Liver (tissue), 8 donors: ENCODE measurements at regions not wholly inside any gene's neighbourhood (a gene's known extent, or its start where the extent isn't known, plus 50 kb on each side); places are given as distances from the start of the nearest gene placed in this dataset.

ENCODE experiments used
- DNase-seq: peaks from one replicate; pipeline ENCODE4 v3.0.0-alpha.2; 2017; ENCODE audit warnings: low spot score
- H3K27ac ChIP-seq, 2 donors: one replicate each; pipeline ENCODE4 v1.7.0; 2013; ENCODE audit warnings: inconsistent platforms in 2 of 2, low read length in 2 of 2, control low read depth in 1 of 2, low read depth in 1 of 2, mild to moderate bottlenecking in 1 of 2
- H3K27me3 ChIP-seq, 4 donors: one replicate each; pipeline versions ENCODE4 v1.6.1 to v1.7.0; 2013; ENCODE audit warnings: low read length in 3 of 4, inconsistent platforms in 1 of 4, mild to moderate bottlenecking in 1 of 4, moderate library complexity in 1 of 4; ENCODE audit not compliant: control insufficient read depth in 4 of 4, insufficient read depth in 4 of 4
- H3K36me3 ChIP-seq, 4 donors: one replicate each; pipeline versions ENCODE4 v1.6.1 to v1.7.0; 2013; ENCODE audit warnings: low read length in 3 of 4, mild to moderate bottlenecking in 3 of 4, low read depth in 1 of 4, moderate library complexity in 1 of 4; ENCODE audit not compliant: control insufficient read depth in 4 of 4, insufficient read depth in 3 of 4
- H3K4me1 ChIP-seq, 4 donors: one replicate each; pipeline versions ENCODE4 v1.6.1 to v1.7.0; 2013; ENCODE audit warnings: low read length in 3 of 4, mild to moderate bottlenecking in 3 of 4, moderate library complexity in 1 of 4; ENCODE audit not compliant: control insufficient read depth in 4 of 4, insufficient read depth in 4 of 4
- H3K4me3 ChIP-seq, 3 donors: one replicate each; pipeline versions ENCODE4 v1.6.1 to v1.7.0; 2013; ENCODE audit warnings: low read length in 3 of 3, control low read depth in 1 of 3, low read depth in 1 of 3, mild to moderate bottlenecking in 1 of 3
- H3K9ac ChIP-seq, 2 donors: one replicate each; pipeline ENCODE4 v1.7.0; 2013; ENCODE audit warnings: low read length in 2 of 2, mild to moderate bottlenecking in 2 of 2, moderate library complexity in 2 of 2, control low read depth in 1 of 2, low read depth in 1 of 2
- H3K9me3 ChIP-seq, 4 donors: one replicate each; pipeline versions ENCODE4 v1.6.1 to v1.7.0; 2013; ENCODE audit warnings: low read length in 3 of 4; ENCODE audit not compliant: control insufficient read depth in 4 of 4
- ATF3 ChIP-seq: IDR thresholded peaks from 2 replicates; pipeline ENCODE4 v1.6.1; 2016; ENCODE audit warnings: antibody characterized with exemption
- CTCF ChIP-seq: fragments of 150-350 bp; IDR thresholded peaks from 2 replicates; pipeline ENCODE4 v1.5.1; 2017; ENCODE audit warnings: improper control_type of control experiment, low read depth, low read length; ENCODE audit not compliant: missing input control
- EGR1 ChIP-seq, 2 donors: IDR thresholded peaks; 2 replicates each; pipeline ENCODE4 v1.6.1; 2016 to 2018; ENCODE audit warnings: antibody characterized with exemption in 2 of 2, low read depth in 2 of 2
- FOXA1 ChIP-seq: IDR thresholded peaks from 2 replicates; pipeline ENCODE4 v1.6.1; 2016; ENCODE audit warnings: antibody characterized with exemption
- FOXA2 ChIP-seq: IDR thresholded peaks from 2 replicates; pipeline ENCODE4 v1.6.1; 2016; ENCODE audit warnings: antibody characterized with exemption
- GABPA ChIP-seq, 2 donors: IDR thresholded peaks in 1 of 2; conservative IDR thresholded peaks in 1 of 2; 2 replicates each; pipeline ENCODE4 v1.6.1; 2016; ENCODE audit warnings: antibody characterized with exemption in 2 of 2, mild to moderate bottlenecking in 1 of 2, moderate library complexity in 1 of 2
- HNF4A ChIP-seq, 2 donors: conservative IDR thresholded peaks; 2 replicates each; pipeline ENCODE4 v1.6.1; 2016; ENCODE audit warnings: antibody characterized with exemption in 2 of 2, mild to moderate bottlenecking in 2 of 2
- HNF4G ChIP-seq: IDR thresholded peaks from 2 replicates; pipeline ENCODE4 v1.6.1; 2016; ENCODE audit warnings: antibody characterized with exemption
- JUND ChIP-seq, 2 donors: IDR thresholded peaks; 2 replicates each; pipeline ENCODE4 v1.6.1; 2016; ENCODE audit warnings: antibody characterized with exemption in 2 of 2
- MAX ChIP-seq: IDR thresholded peaks from 2 replicates; pipeline ENCODE4 v1.6.1; 2016; ENCODE audit warnings: antibody characterized with exemption
- RAD21 ChIP-seq, 2 donors: IDR thresholded peaks; 2 replicates each; pipeline ENCODE4 v1.6.1; 2016; ENCODE audit warnings: antibody characterized with exemption in 2 of 2, mild to moderate bottlenecking in 2 of 2
- RXRA ChIP-seq, 2 donors: IDR thresholded peaks; 2 replicates each; pipeline ENCODE4 v1.6.1; 2017 to 2018; ENCODE audit warnings: antibody characterized with exemption in 2 of 2, mild to moderate bottlenecking in 1 of 2
- SP1 ChIP-seq: IDR thresholded peaks from 2 replicates; pipeline ENCODE4 v1.6.1; 2018; ENCODE audit warnings: antibody characterized with exemption, mild to moderate bottlenecking
- TAF1 ChIP-seq: conservative IDR thresholded peaks from 2 replicates; pipeline ENCODE4 v1.6.1; 2016; ENCODE audit warnings: antibody characterized with exemption, mild to moderate bottlenecking
- YY1 ChIP-seq: IDR thresholded peaks from 2 replicates; pipeline ENCODE4 v1.6.1; 2016; ENCODE audit warnings: antibody characterized with exemption, mild to moderate bottlenecking
- ZBTB33 ChIP-seq: IDR thresholded peaks from 2 replicates; pipeline ENCODE4 v1.6.1; 2016; ENCODE audit warnings: antibody characterized with exemption
- WGBS: extraction: QIAGEN DNeasy Blood & Tissue Kit; methylation state at CpG from one replicate; pipeline ENCODE4 v1.1.7; 2013; 5-methylcytosine and 5-hydroxymethylcytosine counted together
- TF ChIP-seq, protein P1 (sequence below): IDR thresholded peaks from 2 replicates; pipeline ENCODE4 v1.6.1; 2016; ENCODE audit warnings: antibody characterized with exemption, mild to moderate bottlenecking
- donor health status: healthy.
- donor health status: healthy.
- donor health status: healthy.
- donor health status: healthy.
- donor health status: healthy.

GRCh38 chr2:212908682-212909435 is 242.6 kb downstream of the IKZF2 start:
- TF ChIP-seq MAX (no peak), SP1 (no peak), RAD21 (IDR thresholded peaks at IDR 0.05) (no peak), ATF3 (no peak), HNF4A (conservative IDR thresholded peaks at IDR 0.05) (no peak), ZBTB33 (no peak), GABPA (IDR thresholded peaks at IDR 0.05 in 1 of 2, conservative IDR thresholded peaks at IDR 0.05 in 1 of 2) (no peak), YY1 (no peak), EGR1 (IDR thresholded peaks at IDR 0.05; ENCODE audit: low read depth in 2 of 2) (no peak), JUND (IDR thresholded peaks at IDR 0.05) (no peak), RXRA (IDR thresholded peaks at IDR 0.05) (no peak), TAF1 (no peak)
- TF ChIP-seq, protein P1, sequence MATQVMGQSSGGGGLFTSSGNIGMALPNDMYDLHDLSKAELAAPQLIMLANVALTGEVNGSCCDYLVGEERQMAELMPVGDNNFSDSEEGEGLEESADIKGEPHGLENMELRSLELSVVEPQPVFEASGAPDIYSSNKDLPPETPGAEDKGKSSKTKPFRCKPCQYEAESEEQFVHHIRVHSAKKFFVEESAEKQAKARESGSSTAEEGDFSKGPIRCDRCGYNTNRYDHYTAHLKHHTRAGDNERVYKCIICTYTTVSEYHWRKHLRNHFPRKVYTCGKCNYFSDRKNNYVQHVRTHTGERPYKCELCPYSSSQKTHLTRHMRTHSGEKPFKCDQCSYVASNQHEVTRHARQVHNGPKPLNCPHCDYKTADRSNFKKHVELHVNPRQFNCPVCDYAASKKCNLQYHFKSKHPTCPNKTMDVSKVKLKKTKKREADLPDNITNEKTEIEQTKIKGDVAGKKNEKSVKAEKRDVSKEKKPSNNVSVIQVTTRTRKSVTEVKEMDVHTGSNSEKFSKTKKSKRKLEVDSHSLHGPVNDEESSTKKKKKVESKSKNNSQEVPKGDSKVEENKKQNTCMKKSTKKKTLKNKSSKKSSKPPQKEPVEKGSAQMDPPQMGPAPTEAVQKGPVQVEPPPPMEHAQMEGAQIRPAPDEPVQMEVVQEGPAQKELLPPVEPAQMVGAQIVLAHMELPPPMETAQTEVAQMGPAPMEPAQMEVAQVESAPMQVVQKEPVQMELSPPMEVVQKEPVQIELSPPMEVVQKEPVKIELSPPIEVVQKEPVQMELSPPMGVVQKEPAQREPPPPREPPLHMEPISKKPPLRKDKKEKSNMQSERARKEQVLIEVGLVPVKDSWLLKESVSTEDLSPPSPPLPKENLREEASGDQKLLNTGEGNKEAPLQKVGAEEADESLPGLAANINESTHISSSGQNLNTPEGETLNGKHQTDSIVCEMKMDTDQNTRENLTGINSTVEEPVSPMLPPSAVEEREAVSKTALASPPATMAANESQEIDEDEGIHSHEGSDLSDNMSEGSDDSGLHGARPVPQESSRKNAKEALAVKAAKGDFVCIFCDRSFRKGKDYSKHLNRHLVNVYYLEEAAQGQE: no peak
- H3K27ac ChIP-seq: no peak overlapping the region
- H3K36me3 ChIP-seq: no peaks in the 10 kb centered on the region
- H3K9ac ChIP-seq: no peak overlapping the region
- H3K4me1 ChIP-seq: no peaks in the 10 kb centered on the region
- H3K9me3 ChIP-seq: no peaks in the 10 kb centered on the region
- no peak overlapping the region for H3K4me3 ChIP-seq
- H3K27me3 ChIP-seq: no peaks in the 10 kb centered on the region
- 72% methylated on average over 4 of the region's 4 CpGs for WGBS
- DNase-seq: no peak

GRCh38 chr2:212908031-212908430 is 243.4 kb downstream of the IKZF2 start:
- 90% methylated on average over 5 of the region's 5 CpGs for WGBS
- DNase-seq: no peak
- no peak for TF ChIP-seq FOXA2
- no peak for TF ChIP-seq YY1
- no peak for TF ChIP-seq JUND (IDR thresholded peaks at IDR 0.05)
- no peak for TF ChIP-seq GABPA (IDR thresholded peaks at IDR 0.05 in 1 of 2, conservative IDR thresholded peaks at IDR 0.05 in 1 of 2)
- TF ChIP-seq, protein P1: no peak
- no peak for TF ChIP-seq ZBTB33
- no peak for TF ChIP-seq HNF4A (conservative IDR thresholded peaks at IDR 0.05)
- TF ChIP-seq RAD21 (IDR thresholded peaks at IDR 0.05): no peak
- TF ChIP-seq HNF4G: no peak
- no peak for TF ChIP-seq FOXA1
- no peak for TF ChIP-seq CTCF
- no peak for TF ChIP-seq TAF1

More at GRCh38 chr2:212908031-212908430, 243.4 kb downstream of the IKZF2 start:
- Histone ChIP-seq H3K36me3 (no peaks in the 10 kb centered on the region), H3K4me3 (no peak overlapping the region), H3K27me3 (no peaks in the 10 kb centered on the region), H3K27ac (no peak overlapping the region), H3K9ac (no peak overlapping the region), H3K4me1 (no peaks in the 10 kb centered on the region), H3K9me3 (no peaks in the 10 kb centered on the region)
